NCI-H774 (cell line): ENCODE measurements at regions not wholly inside any gene's neighbourhood (a gene's known extent, or its start where the extent isn't known, plus 50 kb on each side); places are given as distances from the start of the nearest gene placed in this dataset.
"Not testable (repeated sequence)": the region's sequence is repeated elsewhere in the genome, so short reads cannot be mapped to it uniquely, and the experiment has no call there.

Experiments
- DNase-seq: peaks from one replicate; lab custom pipeline; 2025; lab: John Stamatoyannopoulos, UW

DNA sequence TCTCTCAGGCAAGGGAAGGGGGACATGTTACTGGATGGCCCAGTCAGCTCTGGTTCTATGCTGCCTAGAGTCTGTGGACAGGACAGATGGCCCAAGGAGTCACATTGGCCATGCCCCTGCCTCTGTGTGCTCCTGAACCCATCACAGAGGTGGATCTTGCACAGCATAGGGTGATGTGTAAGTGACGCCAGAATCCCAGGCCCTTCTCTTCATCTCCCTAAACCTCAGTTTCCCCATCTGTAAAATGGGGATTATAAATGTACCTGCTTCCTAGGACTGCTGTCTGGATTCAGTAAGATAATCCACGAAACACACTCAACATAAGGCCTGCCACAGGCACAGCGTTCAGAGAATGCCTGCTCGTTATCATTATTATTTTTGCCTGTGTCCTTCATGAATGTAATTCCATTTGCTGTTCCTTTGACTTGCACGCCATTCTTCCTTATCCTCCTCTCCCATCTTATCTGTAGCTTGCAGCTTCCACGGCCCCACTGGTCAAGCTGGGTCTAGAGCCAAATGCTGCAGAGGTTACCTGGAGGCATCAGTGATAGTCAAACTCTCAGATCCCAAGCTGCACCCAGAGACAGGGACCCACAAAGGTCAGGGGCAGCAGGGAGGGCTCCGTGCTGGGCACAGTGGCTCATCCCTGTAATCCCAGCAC lies 207.0 kb downstream of the MN1 start:
- DNase-seq, result no peak

DNA sequence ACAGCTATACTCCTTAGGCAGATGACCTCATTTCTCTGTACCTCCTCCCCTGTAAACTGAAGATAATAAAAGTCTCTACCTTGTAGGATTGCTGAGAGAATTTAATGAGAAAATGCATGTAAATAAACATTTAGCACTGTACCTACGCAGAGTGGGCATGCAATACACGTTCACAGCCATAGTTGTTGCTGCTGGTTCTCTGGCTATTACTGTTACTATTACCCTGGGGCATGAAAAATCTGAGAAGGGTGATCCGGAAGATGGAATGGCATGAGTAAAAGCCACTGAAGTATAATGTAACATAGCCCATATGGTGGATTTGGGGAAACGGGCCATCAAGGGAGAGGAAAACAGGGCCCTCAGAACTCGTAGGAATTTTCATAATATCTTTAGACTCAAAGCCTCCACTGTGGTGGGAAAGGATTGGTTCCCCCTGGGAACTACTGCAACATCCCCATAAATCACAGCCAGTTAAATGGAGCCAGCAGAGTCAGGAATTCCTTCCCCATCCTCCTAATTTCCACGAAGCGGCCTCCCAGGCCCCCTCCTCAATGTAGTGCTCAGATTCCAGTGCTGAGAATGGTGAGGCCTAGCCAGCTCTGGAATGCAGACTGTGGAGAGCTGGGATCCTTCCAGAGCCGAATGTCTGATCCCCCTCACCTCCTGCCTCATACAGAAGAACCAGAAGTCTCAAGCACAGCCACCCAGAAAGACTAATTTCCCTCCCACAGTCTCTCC lies 205.3 kb downstream of the MN1 start:
- no peak for DNase-seq

DNA sequence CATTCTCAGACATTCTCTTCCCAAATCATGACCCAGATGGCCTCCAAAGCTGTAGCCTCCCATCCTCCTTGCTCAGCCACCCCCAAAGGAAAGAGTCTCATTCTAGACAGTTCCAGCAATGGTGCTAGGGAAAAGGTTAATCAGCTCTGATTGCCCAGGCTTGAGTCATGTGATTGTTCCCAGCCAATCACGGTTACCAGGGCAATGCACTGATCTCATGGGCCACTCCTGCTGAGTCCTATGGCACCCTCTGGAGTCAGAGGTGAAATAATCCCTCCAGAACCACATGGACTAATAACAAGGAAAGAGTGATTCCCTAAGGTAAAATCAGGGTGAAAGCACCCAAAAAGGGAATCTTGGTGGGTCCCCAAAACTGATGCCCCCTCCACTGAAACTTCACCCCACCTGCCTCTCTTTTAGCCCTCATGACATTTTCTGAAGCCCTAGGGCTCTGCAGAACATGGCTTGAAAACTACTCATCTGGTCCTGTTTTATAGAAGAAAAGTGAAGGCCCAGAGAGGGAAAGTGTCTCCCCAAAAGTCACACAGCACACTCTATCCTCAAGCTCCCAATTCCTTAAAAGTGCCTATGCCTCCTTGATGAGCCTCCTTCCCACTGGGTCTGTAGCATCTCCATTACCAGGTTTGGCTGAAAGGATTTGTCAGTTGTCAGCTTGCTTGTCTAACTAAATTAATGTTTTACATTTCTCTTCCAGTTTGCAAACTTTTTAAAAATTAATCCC lies 203.7 kb downstream of the MN1 start:
- DNase-seq, result no peak

DNA sequence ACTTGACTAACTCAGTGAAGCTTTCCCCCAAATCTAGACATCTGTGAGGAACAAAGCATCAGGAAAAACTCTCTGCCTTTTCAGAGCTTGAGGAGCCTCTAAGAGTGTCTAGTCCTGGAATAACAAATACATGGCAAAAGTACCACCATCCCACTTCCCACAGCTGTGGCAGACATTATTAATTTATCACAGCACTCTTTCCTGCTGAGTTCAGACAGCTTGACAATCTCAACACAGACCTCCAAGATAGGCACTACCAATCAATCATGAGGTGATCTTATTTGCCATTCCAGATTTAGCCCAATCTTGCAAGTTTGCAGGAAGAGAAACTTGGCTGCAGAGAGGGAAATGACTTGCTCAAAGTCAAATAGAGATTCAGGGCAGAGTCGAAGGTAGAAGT lies 202.8 kb downstream of the MN1 start:
- DNase-seq, result no peak

DNA sequence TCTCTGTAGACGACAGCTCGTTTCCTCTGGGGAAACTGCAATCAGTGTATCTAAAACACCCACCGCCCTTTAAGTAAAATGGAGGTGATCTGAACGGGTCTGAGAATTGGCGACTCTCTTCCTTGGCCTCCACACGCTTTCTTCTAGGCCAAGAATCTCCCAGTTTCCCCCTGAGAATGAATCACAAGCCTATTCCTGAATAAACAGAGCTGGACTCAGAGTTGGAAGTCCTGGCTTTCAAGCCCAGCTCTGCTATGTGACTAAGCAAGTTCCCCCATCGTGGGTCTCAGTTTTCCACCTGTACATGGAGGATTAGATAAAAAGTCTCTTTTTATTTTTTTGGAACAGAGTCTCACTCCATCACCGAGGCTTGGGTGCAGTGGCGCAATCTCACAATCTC lies 200.4 kb downstream of the MN1 start:
- no peak for DNase-seq

DNA sequence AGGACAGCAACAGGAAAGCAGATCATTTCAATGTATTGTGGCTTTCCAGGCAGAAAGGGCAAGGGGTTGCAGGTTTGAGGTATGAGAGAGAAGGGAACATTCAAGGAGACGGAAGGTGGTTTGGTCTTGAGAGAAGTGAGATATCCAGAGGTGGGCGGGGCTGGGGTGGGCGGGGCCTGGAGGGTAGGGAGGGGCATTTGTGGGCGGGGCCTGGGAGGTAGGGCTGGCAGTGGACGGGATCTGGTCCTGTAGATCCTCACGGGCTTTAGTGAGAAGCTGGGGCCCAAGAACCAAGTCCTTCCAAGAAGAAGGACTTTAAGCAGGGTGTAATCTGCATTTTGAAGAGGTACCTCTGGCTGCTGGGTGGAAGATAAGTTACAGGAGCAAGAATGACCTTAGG lies 199.2 kb downstream of the MN1 start:
- no peak for DNase-seq

DNA sequence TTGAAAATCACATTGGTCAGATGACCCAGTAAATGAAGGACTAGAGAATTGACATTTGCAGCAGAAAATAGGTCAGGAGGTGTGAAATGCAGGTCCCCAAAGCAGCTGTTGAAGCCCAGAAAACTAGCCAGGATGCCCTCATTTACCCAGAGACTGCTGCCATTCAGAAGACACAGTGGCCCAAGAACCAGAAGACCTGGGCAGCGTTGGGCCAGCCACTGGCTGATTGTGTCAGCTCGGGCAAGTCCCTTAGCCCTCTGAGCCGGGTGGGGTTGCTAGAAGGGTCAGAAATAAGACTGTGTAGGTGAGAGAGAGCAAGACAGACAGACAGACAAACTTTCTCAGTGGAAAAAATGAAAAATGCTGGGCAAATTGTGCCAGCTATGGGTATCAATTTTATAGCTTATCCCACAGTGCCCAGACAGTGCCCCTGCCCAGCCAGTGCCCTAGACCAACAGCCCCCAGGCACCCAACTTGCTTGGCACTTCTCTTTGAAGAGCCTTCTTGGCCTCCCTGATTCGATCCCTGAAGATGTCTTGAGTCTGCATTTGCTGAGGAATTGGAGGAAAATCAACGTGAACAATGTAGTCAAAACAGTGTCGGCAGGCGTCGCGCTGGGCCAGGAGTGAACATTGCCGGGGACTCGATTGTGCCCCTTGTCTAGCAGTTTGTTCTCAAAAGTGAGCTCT lies 198.3 kb downstream of the MN1 start:
- no peak for DNase-seq

DNA sequence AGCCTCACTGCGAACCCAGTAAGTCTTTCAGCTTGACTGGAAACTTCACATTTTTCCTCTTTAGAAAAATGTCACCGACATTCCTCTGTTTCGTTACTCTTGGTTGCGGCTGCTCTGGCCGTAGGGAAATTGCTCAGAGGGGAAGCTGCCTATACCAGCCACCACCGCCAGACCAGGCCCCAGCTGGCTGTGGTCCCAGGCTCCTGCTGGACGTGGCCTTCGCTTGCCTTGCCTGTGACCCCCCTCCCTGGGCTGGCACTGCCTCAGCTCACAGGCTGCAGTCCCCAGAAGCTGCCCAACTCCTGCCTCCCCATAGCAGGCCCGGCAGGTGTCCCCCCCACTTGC lies 197.8 kb downstream of the MN1 start:
- no peak for DNase-seq

DNA sequence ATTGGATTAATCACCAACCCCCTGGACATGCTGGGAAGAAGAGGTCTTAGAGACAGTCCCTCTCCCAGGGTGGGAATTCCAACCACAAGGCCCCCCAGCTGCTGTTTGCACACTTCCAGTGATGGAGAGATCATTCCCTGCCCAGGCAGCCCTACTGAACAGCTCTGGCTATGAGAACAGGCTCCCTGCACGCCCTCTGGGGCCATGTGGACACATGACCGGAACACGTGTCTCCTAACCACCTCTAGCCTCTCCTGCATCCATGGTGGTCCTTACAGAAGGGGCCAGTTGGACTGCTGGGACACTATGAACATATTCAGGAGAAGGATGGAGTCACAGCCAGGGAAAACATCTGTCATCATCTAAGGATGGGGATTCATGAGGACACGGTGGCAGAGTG lies 196.2 kb downstream of the MN1 start:
- no peak for DNase-seq

DNA sequence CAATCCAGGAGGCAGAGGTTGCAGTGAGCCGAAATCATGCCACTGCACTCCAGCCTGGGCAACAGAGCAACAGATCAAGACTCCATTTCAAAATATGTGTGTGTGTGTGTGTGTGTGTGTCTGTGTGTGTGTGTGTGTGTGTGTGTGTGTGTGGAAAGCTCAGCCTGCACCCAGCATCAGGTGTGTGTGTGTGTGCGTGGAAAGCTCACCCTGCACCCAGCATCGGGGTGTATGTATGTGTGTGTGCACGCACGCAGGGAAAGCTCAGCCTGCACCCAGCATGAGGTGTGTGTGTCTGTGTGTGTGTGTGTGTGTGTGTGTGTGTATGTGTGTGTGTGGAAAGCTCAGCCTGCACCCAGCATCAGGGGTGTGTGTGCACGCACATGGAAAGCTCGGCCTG lies 193.8 kb downstream of the MN1 start:
- DNase-seq, result not testable (repeated sequence)

DNA sequence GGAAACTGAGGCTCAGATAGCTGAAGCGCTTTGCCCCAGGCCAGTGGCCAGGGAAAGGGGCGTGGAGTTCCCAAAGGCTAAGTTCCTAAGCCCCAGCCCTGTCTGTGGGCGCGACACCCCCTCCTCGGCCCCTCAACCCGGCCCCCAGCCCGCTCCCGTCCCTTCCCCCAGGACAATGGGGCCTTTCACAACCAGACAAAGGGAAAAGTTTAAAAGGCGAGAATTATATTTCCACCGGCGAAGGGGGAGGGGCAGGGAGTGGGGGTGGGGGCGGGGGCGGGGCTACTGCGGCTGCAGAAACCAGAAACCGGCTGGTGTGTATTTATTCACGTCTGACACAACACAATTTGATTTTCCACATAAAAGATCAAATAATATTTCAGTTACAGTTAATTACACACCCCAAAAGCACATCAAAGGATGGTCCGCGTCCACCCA lies 192.1 kb downstream of the MN1 start:
- DNase-seq, result no peak

DNA sequence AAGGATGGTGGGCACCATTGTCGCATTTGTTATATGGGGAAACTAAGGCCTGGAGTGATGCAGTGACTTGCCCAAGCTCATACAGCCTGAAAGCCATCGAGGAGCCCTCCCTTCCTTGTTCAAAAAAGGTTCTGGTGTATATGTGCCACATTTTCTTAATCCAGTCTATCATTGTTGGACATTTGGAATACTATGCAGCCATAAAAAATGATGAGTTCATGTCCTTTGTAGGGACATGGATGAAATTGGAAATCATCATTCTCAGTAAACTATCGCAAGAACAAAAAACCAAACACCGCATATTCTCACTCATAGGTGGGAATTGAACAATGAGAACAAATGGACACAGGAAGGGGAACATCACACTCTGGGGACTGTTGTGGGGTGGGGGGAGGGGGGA lies 191.4 kb downstream of the MN1 start:
- DNase-seq, result not testable (repeated sequence)

DNA sequence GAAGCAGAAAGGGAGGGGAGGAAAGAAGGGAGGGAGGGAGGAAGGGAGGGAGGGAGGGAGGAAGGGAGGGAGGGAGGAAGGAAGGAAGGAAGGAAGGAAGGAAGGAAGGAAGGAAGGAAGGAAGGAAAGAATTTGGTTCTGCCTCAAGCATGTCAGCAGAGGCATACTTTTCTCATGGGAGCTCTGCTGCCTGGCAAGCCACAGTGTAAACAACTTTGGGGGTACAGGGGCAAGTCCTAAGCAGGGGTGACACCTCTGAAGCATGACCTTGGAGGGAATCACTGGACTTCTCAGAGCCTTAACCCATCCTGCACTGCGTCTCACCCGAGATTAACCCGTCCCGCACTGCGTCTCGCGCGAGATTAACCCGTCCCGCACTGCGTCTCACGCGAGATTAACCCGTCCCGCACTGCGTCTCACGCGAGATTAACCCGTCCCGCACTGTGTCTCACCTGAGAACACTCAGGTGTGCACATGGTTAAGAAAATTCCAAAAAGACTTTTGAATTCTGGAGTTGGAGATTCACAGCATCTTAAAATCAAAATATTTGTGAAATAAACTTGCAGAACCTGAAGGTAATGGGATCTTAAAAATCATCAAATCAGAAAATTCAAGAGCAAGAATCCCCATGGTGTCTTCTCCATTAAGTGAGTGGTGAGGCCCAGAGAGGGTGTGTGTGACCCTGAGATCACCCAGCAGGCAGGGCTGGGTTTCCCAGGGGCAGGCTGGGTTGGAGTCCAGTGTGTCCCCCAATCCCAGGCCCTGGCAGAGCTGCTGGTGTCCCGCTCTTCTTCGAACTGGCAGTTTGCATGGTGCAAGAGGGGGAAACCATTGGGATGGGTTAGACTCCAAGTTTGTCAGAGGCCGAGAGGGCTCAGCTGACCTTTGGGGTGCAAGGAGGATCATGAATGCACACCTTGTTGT lies 190.4 kb downstream of the MN1 start:
- DNase-seq, result no peak

DNA sequence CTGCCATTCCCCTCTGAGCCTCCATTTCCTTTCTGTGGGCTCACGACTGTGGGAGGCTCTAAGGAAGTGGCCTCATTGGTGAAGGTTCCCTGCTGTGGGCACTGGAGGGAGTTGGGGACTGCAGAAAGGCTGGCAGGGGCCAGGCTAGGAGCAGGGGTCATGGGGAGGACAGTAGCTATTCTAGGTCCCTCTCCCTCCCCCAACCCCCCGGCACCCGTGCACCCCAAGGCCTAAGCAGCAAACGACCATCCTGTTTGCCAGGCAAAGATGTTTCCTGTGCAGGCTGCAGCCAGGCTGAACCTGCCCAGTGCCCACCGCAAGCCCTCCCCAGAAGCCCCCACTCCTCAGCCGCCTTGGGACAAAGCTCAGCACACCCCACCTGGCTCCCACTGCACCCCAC lies 189.4 kb downstream of the MN1 start:
- no peak for DNase-seq

DNA sequence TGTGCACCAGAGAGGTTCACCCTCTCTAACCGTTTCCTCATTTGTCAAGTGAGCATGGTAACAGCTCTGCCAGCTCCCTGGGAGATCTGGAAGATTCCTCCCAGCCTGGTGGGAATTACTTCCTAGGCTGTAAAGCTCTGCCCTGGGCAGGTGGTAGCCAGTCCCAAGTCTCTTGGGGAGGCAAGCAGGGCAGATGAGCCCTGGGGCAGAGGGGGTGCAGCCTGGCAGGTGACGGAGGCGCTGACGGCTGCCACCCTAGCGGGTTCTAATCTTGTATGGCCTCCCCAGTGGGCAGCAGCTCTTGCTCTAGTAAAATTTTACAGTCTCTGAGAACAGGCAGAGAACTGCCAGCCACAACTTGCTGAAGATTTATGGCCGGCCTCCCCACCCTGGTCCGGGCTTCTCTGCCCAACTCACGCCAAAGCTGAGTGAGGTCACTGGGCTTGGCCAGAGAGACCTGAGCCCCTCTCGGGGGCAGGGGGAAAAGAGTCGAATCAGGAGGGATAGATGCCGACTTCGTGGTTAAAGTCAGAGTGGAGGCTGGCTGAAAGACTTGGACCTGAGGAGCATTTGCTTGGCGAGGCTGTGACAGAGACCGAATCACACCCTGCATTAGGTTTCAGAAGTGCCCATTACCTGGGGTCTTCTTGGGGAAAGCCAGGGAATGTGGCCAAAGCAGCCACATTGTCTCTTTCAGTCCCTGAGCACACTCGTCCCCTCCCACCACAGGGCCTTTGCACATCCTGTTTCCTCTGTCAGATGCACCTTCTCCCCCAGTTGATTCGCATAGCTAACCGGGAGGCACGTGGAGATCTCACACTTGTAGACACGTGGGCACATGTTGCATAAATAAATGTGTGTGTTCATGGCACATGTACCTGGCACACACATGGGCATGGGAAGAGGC lies 188.2 kb downstream of the MN1 start:
- no peak for DNase-seq

DNA sequence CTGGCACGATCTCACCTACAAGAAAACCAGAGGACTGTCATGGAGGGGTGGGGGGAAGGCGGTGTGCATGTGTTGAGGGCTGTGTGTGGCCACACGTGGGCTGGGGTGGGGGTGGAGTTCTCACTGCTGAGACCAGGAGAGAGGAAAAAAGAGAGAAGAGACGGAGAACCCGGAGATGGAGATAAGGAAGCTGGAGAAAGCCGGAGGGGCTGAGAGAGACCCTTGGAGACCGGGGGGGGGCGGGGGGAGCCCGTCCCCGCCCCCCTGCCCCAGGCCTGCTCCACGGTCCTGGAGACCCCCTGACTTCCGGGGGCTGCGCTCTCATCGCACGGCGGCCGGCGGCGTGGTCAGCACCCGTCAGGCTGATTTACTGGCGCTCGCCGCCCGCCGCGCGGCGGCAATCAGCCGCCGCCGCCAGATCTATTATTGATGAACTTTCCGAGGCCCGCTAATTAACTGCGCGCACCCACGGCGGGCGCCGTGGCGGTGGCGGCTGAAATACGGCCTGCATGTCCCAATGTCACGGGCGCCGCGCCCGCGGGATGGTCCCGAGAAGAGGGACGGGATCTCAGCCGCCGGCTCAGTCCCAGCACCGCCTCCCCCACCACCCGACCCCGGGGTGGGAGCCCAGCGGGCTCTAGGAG lies 187.4 kb downstream of the MN1 start:
- no peak for DNase-seq

DNA sequence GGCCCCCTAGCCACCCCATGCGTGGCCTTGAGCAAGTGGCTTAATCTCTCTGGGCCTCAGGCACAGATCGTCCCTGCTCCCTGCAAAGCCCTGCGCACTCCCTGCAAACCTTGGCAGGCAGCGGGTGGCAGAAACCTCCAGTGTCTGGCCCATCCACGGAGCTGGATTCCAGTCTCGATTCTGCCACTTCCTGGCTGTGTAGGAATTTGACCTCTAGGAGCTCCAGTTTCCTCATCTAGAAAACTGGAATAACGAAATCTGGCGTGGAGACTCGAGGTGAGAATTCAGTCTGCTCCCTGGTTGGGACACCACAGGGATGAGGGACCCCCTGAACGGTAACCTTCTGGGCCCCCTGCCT lies 186.9 kb downstream of the MN1 start:
- DNase-seq, result no peak

DNA sequence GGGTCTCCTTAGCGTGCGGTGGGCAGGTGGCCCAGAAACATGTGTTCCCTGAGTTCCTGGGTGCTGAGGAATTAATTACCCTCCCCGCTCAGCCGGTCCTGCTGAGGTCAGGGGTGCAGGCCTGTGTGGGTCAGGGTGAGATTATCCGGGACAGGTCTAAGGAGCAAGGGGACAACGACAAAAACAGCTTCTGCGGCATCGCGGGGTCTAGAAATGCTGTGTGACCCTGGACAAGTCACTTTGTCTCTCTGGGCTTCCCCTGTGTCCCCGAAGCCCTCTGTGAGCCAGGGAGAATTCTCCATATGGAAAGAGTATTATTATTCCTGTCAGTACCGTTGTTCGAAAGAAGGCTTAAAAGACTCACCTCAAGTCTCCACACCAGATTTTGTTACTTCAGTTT lies 186.1 kb downstream of the MN1 start:
- DNase-seq, result no peak

DNA sequence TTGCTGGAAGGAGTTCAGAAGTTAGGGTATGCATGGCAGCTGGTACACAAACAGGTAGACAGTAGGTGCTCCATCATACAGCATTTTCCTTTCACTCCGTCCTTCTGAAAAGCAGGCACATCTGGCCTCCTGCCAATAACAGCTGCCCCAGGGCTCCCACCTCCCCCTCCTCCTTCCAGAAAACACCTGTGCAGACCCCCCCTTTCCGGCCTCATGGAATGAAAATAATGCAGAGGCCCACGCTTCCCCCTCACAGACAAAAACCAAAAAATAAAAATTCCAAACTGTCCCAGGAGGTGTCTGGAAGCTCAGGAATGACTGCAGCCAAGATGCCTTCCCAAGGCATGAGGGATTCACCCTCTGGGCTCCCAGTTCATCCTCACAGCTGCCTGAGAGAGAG lies 185.5 kb downstream of the MN1 start:
- DNase-seq, result no peak

DNA sequence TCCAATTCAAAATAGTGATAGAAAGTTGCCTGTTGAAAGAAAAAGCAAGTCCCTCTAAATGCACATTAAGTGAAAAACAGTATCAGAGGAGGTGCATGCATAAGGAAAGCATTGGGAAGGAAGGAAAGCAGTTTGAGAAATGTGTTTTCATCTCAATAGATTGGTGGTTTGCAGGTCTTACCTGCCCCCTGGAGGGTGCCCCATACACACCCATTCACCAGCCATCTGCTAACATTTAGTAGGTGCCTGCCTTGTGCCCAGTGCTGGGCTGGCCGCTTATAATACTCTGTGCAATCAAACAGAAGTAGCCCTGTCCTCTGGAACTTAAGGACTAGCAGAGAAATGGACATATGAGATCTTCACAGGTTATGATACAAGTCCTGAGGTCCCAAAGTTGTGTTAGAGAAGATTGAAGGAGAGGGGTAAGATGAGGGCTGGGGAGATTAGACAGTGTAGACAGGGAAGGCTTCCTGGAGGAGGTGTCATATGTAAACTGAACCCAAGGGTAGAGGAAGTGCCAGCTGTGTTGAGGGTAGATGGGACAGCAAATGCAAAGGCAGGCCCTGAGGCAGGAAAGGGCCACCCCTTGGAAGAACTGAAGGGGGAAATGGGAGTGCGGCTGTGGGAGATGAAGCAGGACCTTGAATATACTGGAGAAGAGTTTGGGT lies 184.2 kb downstream of the MN1 start:
- DNase-seq, result no peak
